Thyroid gland (tissue), 4 donors: ENCODE measurements at regions not wholly inside any gene's neighbourhood (a gene's known extent, or its start where the extent isn't known, plus 50 kb on each side); places are given as distances from the start of the nearest gene placed in this dataset.

Experiments used
- CTCF ChIP-seq, 6 experiments: fragments of 200-600 bp in 3 of 6; fragments of 450-650 bp in 3 of 6; sonication (generic) in 3 of 6; IDR thresholded peaks; one replicate each; pipeline ENCODE4 v1.5.1; 2016 to 2019; ENCODE audit warnings: antibody characterized with exemption in 6 of 6, mild to moderate bottlenecking in 2 of 6, inconsistent platforms in 1 of 6, moderate library complexity in 1 of 6
- POLR2A ChIP-seq, 2 donors: fragments of 450-650 bp; IDR thresholded peaks; one replicate each; pipeline ENCODE4 v1.6.1; 2017; ENCODE audit warnings: antibody characterized with exemption in 2 of 2, mild to moderate bottlenecking in 2 of 2, moderate library complexity in 1 of 2

GRCh38 chr1:98427664-98428063 lies 233.9 kb upstream of the SNX7 start:
- no peak for TF ChIP-seq POLR2A (IDR thresholded peaks at IDR 0.05)
- no peak for TF ChIP-seq CTCF (IDR thresholded peaks at IDR 0.05)
